RWPE1 (cell line): ENCODE measurements at regions not wholly inside any gene's neighbourhood (a gene's known extent, or its start where the extent isn't known, plus 50 kb on each side); places are given as distances from the start of the nearest gene placed in this dataset.

ENCODE experiments used
- CTCF ChIA-PET: fragments of 350-600 bp; sonication (Branson Sonifier 250); formaldehyde crosslinking; extraction: SDS; loops from one replicate; lab custom pipeline; 2021; lab: Yijun Ruan, JAX
- POLR2A ChIA-PET: fragments of 400-600 bp; formaldehyde crosslinking; extraction: SDS; loops from one replicate; lab custom pipeline; 2020; ENCODE audit warnings: antibody characterized with exemption; ENCODE audit not compliant: low non-redundant PET; lab: Yijun Ruan, JAX
- DNase-seq: peaks from one replicate; pipeline ENCODE4 v3.0.0; 2012; ENCODE audit warnings: low spot score
- H3K27ac ChIP-seq: fragments of 450-650 bp; 2 replicates; pipeline ENCODE4 v1.5.1; 2017
- CTCF ChIP-seq: fragments of 450-650 bp; conservative IDR thresholded peaks from 2 replicates; pipeline ENCODE4 v1.5.1; 2017; ENCODE audit warnings: low read depth, mild to moderate bottlenecking

DNA sequence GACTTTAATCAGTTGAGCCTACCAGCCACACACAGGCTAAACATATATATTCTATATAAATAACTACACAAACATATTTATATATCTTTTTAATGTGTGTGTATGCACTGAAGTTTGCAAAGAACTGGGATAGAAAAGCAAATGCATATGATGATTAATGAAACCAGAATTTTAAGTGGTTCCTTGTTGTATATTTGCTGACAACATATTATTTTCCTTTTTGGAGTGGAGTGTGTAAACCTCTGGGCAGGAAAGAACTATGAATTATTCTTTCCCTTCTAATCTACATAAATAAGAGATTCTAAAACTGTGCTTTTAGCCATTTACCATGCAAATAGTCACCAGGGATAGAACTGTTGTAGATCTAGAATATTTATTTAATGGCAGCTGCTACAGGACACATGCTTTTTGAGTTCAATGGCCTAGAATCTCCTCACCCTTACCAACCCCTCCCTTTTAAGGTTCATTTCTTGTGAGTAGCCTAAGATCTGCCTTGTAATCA lies 187.6 kb downstream of the BACH1 start:
- DNase-seq, result no peak
- CTCF ChIA-PET, result no interaction called here

More for the DNA sequence above, 187.6 kb downstream of the BACH1 start:
- POLR2A ChIA-PET, result no interaction called here
- H3K27ac ChIP-seq, result no peak overlapping the region
- no peak for TF ChIP-seq CTCF
